ENCODE measurements at regions not wholly inside any gene's neighbourhood (a gene's known extent, or its start where the extent isn't known, plus 50 kb on each side); places are given as distances from the start of the nearest gene placed in this dataset.

- WGBS (ENCODE audit: insufficient coverage, low coverage, low lambda C conversion rate, missing lambda C conversion rate) = 61% methylated on average over 9 of the region's 15 CpGs
- Histone ChIP-seq H3K36me3 (no peaks in the 10 kb centered on the region), H3K27ac (no peak overlapping the region), H3K4me3 (no peak overlapping the region), H3K4me1 (no peaks in the 10 kb centered on the region), H3K27me3 (no peaks in the 10 kb centered on the region), H3K9me3 (no peaks in the 10 kb centered on the region)
- peak in 1 of 4 donors; percentile 21 for ATAC-seq
- DNase-seq = no peak
- intact Hi-C loops (cut with DNase I) = no loop called here
- TF ChIP-seq POLR2A (IDR thresholded peaks at IDR 0.05) = no peak
- TF ChIP-seq, protein P1, sequence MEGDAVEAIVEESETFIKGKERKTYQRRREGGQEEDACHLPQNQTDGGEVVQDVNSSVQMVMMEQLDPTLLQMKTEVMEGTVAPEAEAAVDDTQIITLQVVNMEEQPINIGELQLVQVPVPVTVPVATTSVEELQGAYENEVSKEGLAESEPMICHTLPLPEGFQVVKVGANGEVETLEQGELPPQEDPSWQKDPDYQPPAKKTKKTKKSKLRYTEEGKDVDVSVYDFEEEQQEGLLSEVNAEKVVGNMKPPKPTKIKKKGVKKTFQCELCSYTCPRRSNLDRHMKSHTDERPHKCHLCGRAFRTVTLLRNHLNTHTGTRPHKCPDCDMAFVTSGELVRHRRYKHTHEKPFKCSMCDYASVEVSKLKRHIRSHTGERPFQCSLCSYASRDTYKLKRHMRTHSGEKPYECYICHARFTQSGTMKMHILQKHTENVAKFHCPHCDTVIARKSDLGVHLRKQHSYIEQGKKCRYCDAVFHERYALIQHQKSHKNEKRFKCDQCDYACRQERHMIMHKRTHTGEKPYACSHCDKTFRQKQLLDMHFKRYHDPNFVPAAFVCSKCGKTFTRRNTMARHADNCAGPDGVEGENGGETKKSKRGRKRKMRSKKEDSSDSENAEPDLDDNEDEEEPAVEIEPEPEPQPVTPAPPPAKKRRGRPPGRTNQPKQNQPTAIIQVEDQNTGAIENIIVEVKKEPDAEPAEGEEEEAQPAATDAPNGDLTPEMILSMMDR (IDR thresholded peaks at IDR 0.05) = no peak
Measured at GRCh38 chr7:63028376-63029206, 970.1 kb upstream of the ZNF722 start.

GRCh38 chr7:63029207-63029522 is 969.5 kb upstream of the ZNF722 start:
- Histone ChIP-seq H3K4me3 (no peak overlapping the region), H3K36me3 (no peaks in the 10 kb centered on the region), H3K27me3 (no peaks in the 10 kb centered on the region), H3K4me1 (no peaks in the 10 kb centered on the region), H3K27ac (no peak overlapping the region), H3K9me3 (no peaks in the 10 kb centered on the region)
- intact Hi-C loops (cut with DNase I) = no loop called here
- ATAC-seq = no peak
- TF ChIP-seq, protein P1 (IDR thresholded peaks at IDR 0.05) = no peak
- no peak for TF ChIP-seq POLR2A (IDR thresholded peaks at IDR 0.05)
- peak in 1 of 3 donors; percentile 13 for DNase-seq
- 62% methylated on average over 2 of the region's 3 CpGs for WGBS (ENCODE audit: insufficient coverage, low coverage, low lambda C conversion rate, missing lambda C conversion rate)

DNA sequence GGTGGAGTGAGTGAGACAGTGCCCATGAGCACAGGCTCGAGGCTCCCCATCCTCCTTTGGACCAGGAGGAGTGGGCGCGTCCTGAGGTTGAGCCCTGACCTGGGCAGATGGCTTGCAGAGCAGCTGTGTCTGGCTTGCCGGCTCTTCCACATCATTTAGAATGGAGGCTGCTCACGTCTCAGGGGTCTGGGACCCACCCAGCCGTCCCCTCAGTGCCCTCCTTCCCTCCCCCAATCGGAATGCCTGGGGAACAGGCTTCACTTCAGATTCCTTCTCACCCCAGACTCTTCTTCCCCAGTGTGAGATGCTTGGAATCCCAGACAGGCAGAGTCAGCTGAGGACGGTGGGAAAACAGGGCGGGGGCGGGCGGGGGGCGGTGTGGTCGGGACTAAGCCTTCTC is 968.6 kb upstream of the ZNF722 start:
- Histone ChIP-seq H3K36me3 (no peaks in the 10 kb centered on the region), H3K9me3 (no peaks in the 10 kb centered on the region), H3K27ac (no peak overlapping the region), H3K27me3 (no peaks in the 10 kb centered on the region), H3K4me3 (no peak overlapping the region), H3K4me1 (no peaks in the 10 kb centered on the region)
- DNase-seq (peak in 1 of 3 donors; percentile 28), ATAC-seq (no peak)
- intact Hi-C loops (cut with DNase I) = no loop called here
- 9% methylated on average over 3 of the region's 13 CpGs for WGBS (ENCODE audit: insufficient coverage, low coverage, low lambda C conversion rate, missing lambda C conversion rate)
- TF ChIP-seq POLR2A (IDR thresholded peaks at IDR 0.05) = no peak
- TF ChIP-seq, protein P1 (IDR thresholded peaks at IDR 0.05) = no peak

DNA sequence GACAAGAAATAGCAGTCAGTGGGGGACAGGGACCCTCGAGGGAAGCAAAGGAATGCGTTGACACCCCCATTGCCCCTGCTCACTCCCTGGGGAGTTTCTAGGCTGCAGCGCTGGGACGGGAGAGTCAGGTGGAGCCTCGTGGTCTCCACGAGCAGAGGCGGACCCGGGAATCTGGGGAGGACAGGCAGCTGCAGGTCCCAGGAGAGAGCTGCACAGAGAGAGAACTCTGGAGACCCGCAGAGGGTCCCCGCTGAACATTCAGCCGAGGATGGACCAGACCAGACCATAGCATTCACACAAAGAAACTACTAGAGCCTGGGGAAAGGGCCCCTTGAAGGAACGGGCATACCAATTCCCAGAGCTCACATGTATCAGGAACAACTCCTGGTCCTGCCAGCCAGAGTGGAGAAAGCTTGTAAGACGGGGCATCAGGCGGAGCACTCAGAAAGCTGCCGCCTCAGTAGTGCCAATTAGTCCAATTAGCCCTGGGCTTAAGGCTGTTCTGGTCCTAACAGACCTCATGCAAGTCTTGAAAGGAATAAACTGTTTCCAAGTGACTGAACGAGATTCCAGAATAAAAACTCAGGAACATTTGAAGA is 966.7 kb upstream of the ZNF722 start:
- no peak overlapping the region for H3K27ac ChIP-seq
- no peak overlapping the region for H3K4me3 ChIP-seq
- 68% methylated on average over 4 of the region's 16 CpGs for WGBS (ENCODE audit: insufficient coverage, low coverage, low lambda C conversion rate, missing lambda C conversion rate)
- no peaks in the 10 kb centered on the region for H3K9me3 ChIP-seq
- intact Hi-C loops (cut with DNase I) = no loop called here
- no peaks in the 10 kb centered on the region for H3K36me3 ChIP-seq
- no peak for ATAC-seq
- no peaks in the 10 kb centered on the region for H3K4me1 ChIP-seq
- DNase-seq = peak in 1 of 3 donors; percentile 21
- H3K27me3 ChIP-seq = no peaks in the 10 kb centered on the region
- TF ChIP-seq, protein P1 (IDR thresholded peaks at IDR 0.05) = no peak
- no peak for TF ChIP-seq POLR2A (IDR thresholded peaks at IDR 0.05)
